Neural cell (in vitro differentiated cells): ENCODE measurements at regions not wholly inside any gene's neighbourhood (a gene's known extent, or its start where the extent isn't known, plus 50 kb on each side); places are given as distances from the start of the nearest gene placed in this dataset.
A peak's percentile ranks its signal among the peaks of the same experiment; 100 is the strongest.

Source experiments
- EP300 ChIP-seq: fragments of 450-650 bp; conservative IDR thresholded peaks from 2 replicates; pipeline ENCODE4 v1.6.1; 2014; ENCODE audit warnings: antibody characterized with exemption, mild to moderate bottlenecking, moderate library complexity; ENCODE audit not compliant: poor library complexity, severe bottlenecking
- EZH2 ChIP-seq: fragments of 200-600, 300-800 bp; shearing (Covaris generic), sonication (generic); IDR thresholded peaks from 2 replicates; pipeline ENCODE4 v1.6.1; 2014; ENCODE audit warnings: antibody characterized with exemption, low read length, borderline replicate concordance, mild to moderate bottlenecking; ENCODE audit not compliant: insufficient read depth, poor library complexity, severe bottlenecking
- POLR2AphosphoS5 ChIP-seq: IDR thresholded peaks from 2 replicates; pipeline ENCODE4 v1.6.1; 2012
- RAD21 ChIP-seq: fragments of 450-650 bp; conservative IDR thresholded peaks from 2 replicates; pipeline ENCODE4 v1.6.1; 2014; ENCODE audit warnings: antibody characterized with exemption, mild to moderate bottlenecking, moderate library complexity
- TF ChIP-seq, protein P1 (sequence below): fragments of 450-650 bp; IDR thresholded peaks from 2 replicates; pipeline ENCODE4 v1.5.1; 2014; ENCODE audit warnings: antibody characterized with exemption, mild to moderate bottlenecking, moderate library complexity; ENCODE audit not compliant: poor library complexity, severe bottlenecking

DNA sequence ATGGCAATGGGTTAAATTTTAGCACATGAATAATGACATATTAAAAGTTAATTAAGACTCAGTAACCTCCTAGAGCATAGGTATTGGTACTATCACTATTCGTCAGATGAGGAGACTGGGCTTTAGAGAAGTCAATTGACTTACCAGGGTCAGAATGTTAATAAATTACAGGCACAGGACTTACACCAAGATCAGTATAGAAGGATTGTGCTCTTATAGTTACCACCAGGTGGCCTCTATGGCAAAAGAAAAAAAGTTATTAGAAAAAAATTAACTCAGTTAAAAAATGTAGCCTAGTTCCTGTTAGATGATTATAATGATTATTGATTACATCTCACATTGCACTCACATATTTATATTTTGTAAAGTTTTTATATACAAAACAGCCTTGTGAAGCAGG lies 1163.7 kb downstream of the FAM181B start:
- TF ChIP-seq, protein P1, sequence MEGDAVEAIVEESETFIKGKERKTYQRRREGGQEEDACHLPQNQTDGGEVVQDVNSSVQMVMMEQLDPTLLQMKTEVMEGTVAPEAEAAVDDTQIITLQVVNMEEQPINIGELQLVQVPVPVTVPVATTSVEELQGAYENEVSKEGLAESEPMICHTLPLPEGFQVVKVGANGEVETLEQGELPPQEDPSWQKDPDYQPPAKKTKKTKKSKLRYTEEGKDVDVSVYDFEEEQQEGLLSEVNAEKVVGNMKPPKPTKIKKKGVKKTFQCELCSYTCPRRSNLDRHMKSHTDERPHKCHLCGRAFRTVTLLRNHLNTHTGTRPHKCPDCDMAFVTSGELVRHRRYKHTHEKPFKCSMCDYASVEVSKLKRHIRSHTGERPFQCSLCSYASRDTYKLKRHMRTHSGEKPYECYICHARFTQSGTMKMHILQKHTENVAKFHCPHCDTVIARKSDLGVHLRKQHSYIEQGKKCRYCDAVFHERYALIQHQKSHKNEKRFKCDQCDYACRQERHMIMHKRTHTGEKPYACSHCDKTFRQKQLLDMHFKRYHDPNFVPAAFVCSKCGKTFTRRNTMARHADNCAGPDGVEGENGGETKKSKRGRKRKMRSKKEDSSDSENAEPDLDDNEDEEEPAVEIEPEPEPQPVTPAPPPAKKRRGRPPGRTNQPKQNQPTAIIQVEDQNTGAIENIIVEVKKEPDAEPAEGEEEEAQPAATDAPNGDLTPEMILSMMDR = peak; percentile 16
- TF ChIP-seq RAD21 (no peak), POLR2AphosphoS5 (no peak), EZH2 (no peak), EP300 (no peak)
